ENCODE measurements at regions not wholly inside any gene's neighbourhood (a gene's known extent, or its start where the extent isn't known, plus 50 kb on each side); places are given as distances from the start of the nearest gene placed in this dataset.

GRCh38 chr5:28143519-28143918 lies 1105.1 kb upstream of the CDH9 start:
- no peak for DNase-seq (ENCODE audit: low spot score)

GRCh38 chr5:28132151-28132550 lies 1093.8 kb upstream of the CDH9 start:
- no peak for DNase-seq (ENCODE audit: low spot score)

- no peak for DNase-seq (ENCODE audit: low spot score)
Observed at GRCh38 chr5:28117691-28118090, 1079.3 kb upstream of the CDH9 start.

DNA sequence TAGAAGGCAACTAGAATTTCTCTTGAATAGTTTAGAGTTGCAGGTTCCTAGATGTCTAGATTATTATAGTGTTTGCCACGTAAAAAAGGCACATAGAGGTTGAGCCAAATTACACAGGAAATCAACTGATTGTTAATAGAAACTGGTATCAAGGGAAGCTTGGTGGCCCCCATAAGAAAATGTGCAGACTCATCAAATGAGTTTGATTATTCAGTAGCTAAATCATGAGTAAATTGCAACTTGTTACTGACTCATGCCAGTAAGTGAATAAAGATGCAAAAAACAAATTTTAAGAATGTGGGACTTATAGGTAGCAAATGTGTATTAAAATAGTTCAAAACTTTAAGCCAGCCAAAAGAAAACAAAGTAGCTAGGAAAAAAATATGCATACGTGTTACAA lies 1078.9 kb upstream of the CDH9 start:
- no peak for DNase-seq (ENCODE audit: low spot score)

- DNase-seq (ENCODE audit: low spot score): no peak
Observed at GRCh38 chr5:28110781-28111180, 1072.4 kb upstream of the CDH9 start.

- no peak for DNase-seq (ENCODE audit: low spot score)
Observed at GRCh38 chr5:28104080-28104479, 1065.7 kb upstream of the CDH9 start.

GRCh38 chr5:28084069-28084468 lies 1045.7 kb upstream of the CDH9 start:
- no peak for DNase-seq (ENCODE audit: low spot score)

DNA sequence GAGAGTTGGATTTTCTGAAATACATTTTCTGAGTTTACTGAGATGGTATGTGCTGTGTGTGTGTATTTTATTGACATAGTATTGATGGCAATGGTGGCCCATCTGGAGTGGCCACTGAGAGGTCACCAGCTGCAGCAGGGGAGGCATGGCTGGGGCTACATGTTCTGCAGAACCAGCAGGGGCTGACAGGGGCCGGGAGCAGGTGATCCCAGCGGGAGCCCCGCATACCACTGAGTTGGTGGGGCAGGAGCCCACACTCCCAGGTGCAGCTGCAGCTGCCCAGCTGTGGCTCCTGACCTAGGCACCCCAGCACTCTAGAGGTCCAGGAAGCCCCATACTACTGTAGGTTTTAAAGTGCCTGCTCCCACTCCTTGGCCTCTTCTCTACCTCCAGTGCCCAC lies 1044.2 kb upstream of the CDH9 start:
- no peak for DNase-seq (ENCODE audit: low spot score)

- no peak for DNase-seq (ENCODE audit: low spot score)
Observed at GRCh38 chr5:28077291-28078240, 1039.2 kb upstream of the CDH9 start.

DNA sequence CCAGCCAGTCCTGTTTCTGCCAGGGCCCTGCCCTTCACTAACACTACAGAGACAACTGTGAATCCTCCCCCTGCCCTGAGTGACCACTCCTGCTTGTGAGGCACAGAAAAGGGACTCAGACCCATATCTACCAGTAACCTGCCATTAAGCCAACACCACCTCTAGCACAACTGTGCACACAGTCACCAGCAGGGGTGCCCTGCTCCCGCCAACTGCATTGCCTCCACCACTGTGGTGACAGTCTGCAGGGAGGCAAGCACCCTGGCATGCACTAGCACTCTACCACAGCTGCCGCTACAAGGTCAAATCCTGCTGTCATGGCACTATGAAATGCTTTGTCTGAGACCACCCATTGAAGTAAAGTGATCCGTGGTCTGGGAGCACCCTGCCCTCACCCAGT lies 1028.5 kb upstream of the CDH9 start:
- no peak for DNase-seq (ENCODE audit: low spot score)

- DNase-seq (ENCODE audit: low spot score): no peak
Observed at GRCh38 chr5:28065656-28066055, 1027.3 kb upstream of the CDH9 start.

GRCh38 chr5:28046596-28046995 lies 1008.2 kb upstream of the CDH9 start:
- DNase-seq (ENCODE audit: low spot score): no peak

- DNase-seq (ENCODE audit: low spot score): no peak
Observed at GRCh38 chr5:28027851-28028250, 989.5 kb upstream of the CDH9 start.

DNA sequence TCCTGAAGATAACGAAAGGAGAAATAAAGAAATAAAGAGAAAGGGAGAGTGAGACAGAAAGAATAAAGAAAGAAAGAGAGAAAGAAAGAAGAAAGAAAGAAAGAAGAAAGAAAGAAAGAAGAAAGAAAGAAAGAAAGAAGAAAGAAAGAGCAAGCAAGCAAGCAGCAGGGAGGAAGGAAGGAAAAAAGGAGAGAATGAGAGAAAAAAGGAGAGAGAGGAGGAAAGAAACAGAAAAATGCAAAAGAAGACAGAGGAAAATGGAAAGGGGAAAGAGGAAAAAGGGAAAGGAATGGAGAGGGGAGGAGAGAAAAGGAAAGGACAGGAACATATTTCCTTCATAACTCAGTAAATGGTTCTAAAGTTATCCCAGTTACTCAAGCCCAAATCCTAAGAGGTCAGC lies 978.8 kb upstream of the CDH9 start:
- no peak for DNase-seq (ENCODE audit: low spot score)

- no peak for DNase-seq (ENCODE audit: low spot score)
Observed at GRCh38 chr5:28014779-28015178, 976.4 kb upstream of the CDH9 start.

- no peak for DNase-seq (ENCODE audit: low spot score)
Observed at GRCh38 chr5:28012538-28012937, 974.2 kb upstream of the CDH9 start.

GRCh38 chr5:28009576-28009975 lies 971.2 kb upstream of the CDH9 start:
- no peak for DNase-seq (ENCODE audit: low spot score)

DNA sequence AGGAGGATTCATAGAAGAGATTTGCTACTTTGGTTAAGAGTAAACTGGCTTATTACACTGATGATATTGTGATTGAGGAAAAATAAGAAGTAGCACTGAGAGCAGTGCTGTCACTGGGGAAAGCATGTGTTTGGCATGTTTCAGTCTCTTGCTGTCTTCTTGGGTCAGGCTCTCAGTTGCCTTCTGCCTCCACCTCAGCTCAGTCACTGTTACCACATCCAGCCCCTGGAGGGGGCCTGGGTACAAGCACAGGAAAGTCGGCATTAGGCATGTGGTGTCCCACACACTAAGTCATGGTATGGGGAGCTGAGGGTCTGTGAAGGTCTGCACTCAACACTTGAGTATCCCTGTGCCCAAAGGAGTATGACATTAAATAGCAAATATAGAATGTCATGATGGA lies 958.3 kb upstream of the CDH9 start:
- DNase-seq (ENCODE audit: low spot score): no peak

GRCh38 chr5:27995867-27996266 lies 957.5 kb upstream of the CDH9 start:
- DNase-seq (ENCODE audit: low spot score): no peak

DNA sequence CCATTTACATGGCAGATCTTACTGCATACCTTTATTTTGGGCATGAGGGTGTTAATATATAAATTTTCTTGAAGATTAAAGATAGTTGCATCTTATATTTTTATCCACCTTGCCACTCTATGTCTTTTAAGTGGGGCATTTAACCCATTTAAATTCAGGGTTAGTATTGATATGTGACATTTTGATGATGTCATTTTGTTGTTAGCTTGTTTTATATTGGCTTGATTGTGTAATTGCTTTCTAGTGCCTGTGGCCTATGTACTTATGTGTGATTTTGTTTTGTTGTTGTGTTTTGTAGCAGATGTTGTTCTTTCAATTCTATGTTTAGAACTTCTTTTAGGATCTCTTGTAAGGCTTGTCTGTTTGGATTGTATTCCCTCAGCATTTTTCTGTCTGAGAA lies 939.9 kb upstream of the CDH9 start:
- DNase-seq (ENCODE audit: low spot score): no peak

DNA sequence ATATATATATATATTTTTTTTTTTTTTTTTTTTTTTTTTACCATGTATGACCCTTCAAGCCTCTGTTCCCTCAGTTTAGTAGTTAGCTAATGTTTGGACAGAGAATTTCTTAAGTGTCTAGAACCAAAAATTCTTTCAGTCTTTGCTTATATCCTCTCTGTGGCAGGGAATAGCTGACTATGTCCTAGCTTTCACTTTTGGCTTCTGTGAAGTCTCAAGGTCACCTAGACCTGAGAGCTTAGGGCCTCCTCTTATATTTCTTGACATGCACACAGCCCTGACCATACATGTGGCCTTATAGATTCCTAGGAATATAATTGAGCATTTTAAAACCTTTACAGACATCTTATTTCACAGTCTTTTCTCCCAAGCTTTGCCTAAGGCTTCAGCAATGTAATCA lies 930.8 kb upstream of the CDH9 start:
- no peak for DNase-seq (ENCODE audit: low spot score)

DNA sequence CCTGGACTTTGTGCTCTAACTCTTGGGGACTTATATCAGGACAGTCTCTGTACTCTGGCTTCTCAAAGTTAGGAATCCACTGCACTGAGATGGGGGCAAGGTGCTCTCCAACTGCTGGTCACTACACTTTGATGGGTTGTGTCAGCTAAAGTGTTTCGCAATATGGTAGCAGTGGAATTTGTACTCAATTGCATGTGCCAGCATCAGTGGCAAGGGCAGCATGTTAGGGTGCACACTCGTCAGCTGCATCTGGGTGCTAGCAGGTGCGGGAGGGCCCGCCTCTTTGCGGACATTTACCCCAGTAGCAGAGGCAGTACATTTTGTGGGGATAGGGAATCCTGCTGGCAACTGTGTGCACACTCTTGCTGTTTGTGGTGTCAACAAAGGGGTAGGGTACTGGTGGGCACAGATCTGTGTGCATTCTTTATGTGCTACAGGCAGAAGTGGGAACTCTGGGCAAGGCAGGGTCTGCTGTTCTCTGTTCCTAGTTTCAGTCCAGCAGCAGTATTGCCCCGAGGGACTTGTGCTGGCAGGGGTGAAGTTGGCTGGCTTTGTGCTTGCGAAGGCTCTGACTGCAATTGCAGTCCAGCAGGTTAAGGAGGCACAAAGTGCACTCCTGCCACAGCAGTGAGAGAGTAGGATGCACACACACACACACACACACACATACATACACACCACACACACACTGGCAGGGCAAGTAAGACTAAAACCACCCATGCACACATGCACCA lies 924.8 kb upstream of the CDH9 start:
- no peak for DNase-seq (ENCODE audit: low spot score)

GRCh38 chr5:27962198-27962597 lies 923.8 kb upstream of the CDH9 start:
- DNase-seq (ENCODE audit: low spot score): no peak
